Adrenal gland (tissue), 9 donors: ENCODE measurements at regions not wholly inside any gene's neighbourhood (a gene's known extent, or its start where the extent isn't known, plus 50 kb on each side); places are given as distances from the start of the nearest gene placed in this dataset.

Experiments
- DNase-seq, 7 donors: peaks; one replicate each; pipeline ENCODE4 v3.0.0-alpha.2; 2019 to 2020
- H3K27ac ChIP-seq, 5 donors: fragments of 200-600 bp; sonication (generic) in 4 of 5; 1 replicate in 3 of 5; 2 replicates in 2 of 5; pipeline versions ENCODE4 v1.5.1 to v1.8.0; 2016 to 2020; ENCODE audit warnings: mild to moderate bottlenecking in 1 of 5
- H3K27me3 ChIP-seq: fragments of 200-600 bp; 2 replicates; pipeline ENCODE4 v1.8.0; 2021
- H3K36me3 ChIP-seq, 2 donors: fragments of 200-600 bp; replicated peaks in 1 of 2; 1 replicate in 1 of 2; 2 replicates in 1 of 2; pipeline versions ENCODE4 v1.5.1 to v1.8.0; 2018 to 2022
- H3K4me1 ChIP-seq, 2 donors: fragments of 200-600 bp; replicated peaks in 1 of 2; 1 replicate in 1 of 2; 2 replicates in 1 of 2; pipeline versions ENCODE4 v1.5.1 to v1.8.0; 2018 to 2021
- H3K4me3 ChIP-seq, 4 donors: fragments of 200-600 bp; sonication (generic) in 3 of 4; one replicate each; pipeline ENCODE4 v1.5.1; 2016 to 2018
- H3K9me3 ChIP-seq, 3 donors: fragments of 200-600 bp; sonication (generic) in 1 of 3; replicated peaks in 1 of 3; 1 replicate in 2 of 3; 2 replicates in 1 of 3; pipeline versions ENCODE4 v1.5.1 to v1.8.0; 2016 to 2021
- CTCF ChIP-seq, 6 experiments: fragments of 450-650 bp in 4 of 6; fragments of 200-600 bp in 2 of 6; sonication (generic) in 1 of 6; IDR thresholded peaks; 1 replicate in 5 of 6; 2 replicates in 1 of 6; pipeline versions ENCODE4 v1.5.1 to v1.8.0; 2016 to 2021; ENCODE audit warnings: antibody characterized with exemption in 6 of 6, mild to moderate bottlenecking in 2 of 6, moderate library complexity in 1 of 6
- POLR2A ChIP-seq, 2 donors: fragments of 450-650 bp; IDR thresholded peaks; one replicate each; pipeline ENCODE4 v1.6.1; 2017; ENCODE audit warnings: antibody characterized with exemption in 2 of 2, mild to moderate bottlenecking in 2 of 2, moderate library complexity in 1 of 2
- WGBS, 4 donors: extraction: QIAGEN DNeasy Blood & Tissue Kit in 2 of 4; methylation state at CpG; one replicate each; pipeline versions ENCODE4 v1.1.5 to v1.1.7; 2013 to 2017; 5-methylcytosine and 5-hydroxymethylcytosine counted together
- intact Hi-C, 2 donors: fragments of 100-400 bp; cut with DNase I; formaldehyde crosslinking; loops; one replicate each; pipeline versions ENCODE4 v1.14.1 to v1.15.0; 2022 to 2023
- donor health status: healthy with polysubstance abuse.
- donor health status: Bipolar disorder and iron deficiency.
- donor health status: DM: yes; HTN: yes; CAD: no.
- donor health status: DM: no; HTN: no; CAD: no.
- donor health status: DM: no; HTN: no; CAD: no.

- WGBS, 4 donors: 85 to 93% (median 89%) methylated on average over 16 of the region's 16 CpGs
- no peaks in the 10 kb centered on the region for H3K36me3 ChIP-seq
- no peak overlapping the region for H3K4me3 ChIP-seq
- H3K27ac ChIP-seq: no peak overlapping the region
- no peaks in the 10 kb centered on the region for H3K27me3 ChIP-seq
- DNase-seq: no peak
- H3K4me1 ChIP-seq: no peaks in the 10 kb centered on the region
- no peaks in the 10 kb centered on the region for H3K9me3 ChIP-seq
- intact Hi-C loops: no loop called here
- TF ChIP-seq POLR2A (IDR thresholded peaks at IDR 0.05) (no peak), CTCF (IDR thresholded peaks at IDR 0.05) (no peak)
Observed at GRCh38 chr1:104856091-104856490, 1106.4 kb downstream of the AMY1C start.

GRCh38 chr1:104856518-104856917 lies 1106.8 kb downstream of the AMY1C start:
- no peak for DNase-seq
- H3K27ac ChIP-seq: no peak overlapping the region
- H3K36me3 ChIP-seq: no peaks in the 10 kb centered on the region
- WGBS, 4 donors: 82 to 84% (median 83%) methylated on average over 1 of the region's 1 CpG
- H3K27me3 ChIP-seq: no peaks in the 10 kb centered on the region
- H3K4me1 ChIP-seq: no peaks in the 10 kb centered on the region
- no peaks in the 10 kb centered on the region for H3K9me3 ChIP-seq
- no peak for TF ChIP-seq POLR2A (IDR thresholded peaks at IDR 0.05)
- no peak for TF ChIP-seq CTCF (IDR thresholded peaks at IDR 0.05)
- intact Hi-C loops: no loop called here
- no peak overlapping the region for H3K4me3 ChIP-seq

GRCh38 chr1:104868794-104869193 lies 1119.1 kb downstream of the AMY1C start:
- Histone ChIP-seq H3K9me3 (no peaks in the 10 kb centered on the region), H3K27ac (no peak overlapping the region), H3K36me3 (no peaks in the 10 kb centered on the region), H3K4me3 (no peak overlapping the region), H3K27me3 (no peaks in the 10 kb centered on the region), H3K4me1 (no peaks in the 10 kb centered on the region)
- intact Hi-C loops: no loop called here
- TF ChIP-seq CTCF (IDR thresholded peaks at IDR 0.05) (no peak), POLR2A (IDR thresholded peaks at IDR 0.05) (no peak)
- 63 to 71% (median 67%) methylated on average over 4 of the region's 4 CpGs for WGBS, 4 donors
- no peak for DNase-seq

- H3K4me3 ChIP-seq: no peak overlapping the region
Observed at GRCh38 chr1:104874044-104874443, 1124.3 kb downstream of the AMY1C start.

More at GRCh38 chr1:104874044-104874443, 1124.3 kb downstream of the AMY1C start:
- Histone ChIP-seq H3K9me3 (no peaks in the 10 kb centered on the region), H3K4me1 (no peaks in the 10 kb centered on the region), H3K27ac (no peak overlapping the region), H3K36me3 (no peaks in the 10 kb centered on the region), H3K27me3 (no peaks in the 10 kb centered on the region)
- WGBS, 4 donors: 73 to 81% (median 77%) methylated on average over 6 of the region's 6 CpGs
- TF ChIP-seq CTCF (IDR thresholded peaks at IDR 0.05): no peak
- TF ChIP-seq POLR2A (IDR thresholded peaks at IDR 0.05): no peak
- no peak for DNase-seq
- intact Hi-C loops: no loop called here
